GM20000 (cell line): ENCODE measurements at regions not wholly inside any gene's neighbourhood (a gene's known extent, or its start where the extent isn't known, plus 50 kb on each side); places are given as distances from the start of the nearest gene placed in this dataset.

Source experiments
- DNase-seq: peaks from one replicate; pipeline ENCODE4 v3.0.0; 2012; ENCODE audit warnings: low spot score
- TF ChIP-seq, protein P1 (sequence below): IDR thresholded peaks from 2 replicates; pipeline ENCODE4 v1.5.1; 2012; ENCODE audit warnings: mild to moderate bottlenecking, control low read depth; ENCODE audit errors: extremely low read depth, missing control alignments

DNA sequence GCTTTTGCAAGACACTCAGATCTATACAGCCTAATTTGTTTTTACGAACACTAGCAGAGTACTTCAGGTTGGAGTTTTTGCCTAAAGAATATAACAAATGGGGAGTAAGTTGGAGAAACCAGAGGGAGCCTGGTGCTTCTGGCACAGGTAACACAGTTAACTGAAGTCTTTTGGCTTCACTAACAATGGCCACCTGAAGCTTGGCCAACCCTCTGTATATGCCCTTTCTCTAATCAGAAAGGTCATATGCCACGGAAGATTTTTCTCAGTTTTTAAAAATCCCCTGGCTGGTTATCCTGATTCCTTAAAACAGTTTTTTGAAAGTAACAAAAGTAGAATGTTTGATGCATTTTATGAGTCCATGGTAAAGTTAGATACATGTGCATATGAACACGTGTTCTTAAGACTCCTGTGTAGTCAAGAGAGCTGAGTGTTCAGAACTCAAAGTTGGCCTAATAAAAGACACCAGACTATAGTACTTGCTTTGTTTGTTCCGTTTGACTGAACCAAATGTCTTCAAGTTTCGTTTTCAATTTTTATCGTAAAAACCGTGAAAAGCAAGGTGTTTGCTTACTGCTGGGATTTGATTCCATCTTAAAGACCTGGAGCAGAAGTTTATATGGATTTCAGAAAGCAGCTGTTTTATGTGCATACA is 137.5 kb downstream of the KCNRG start:
- peak; percentile 39 for DNase-seq
- TF ChIP-seq, protein P1, sequence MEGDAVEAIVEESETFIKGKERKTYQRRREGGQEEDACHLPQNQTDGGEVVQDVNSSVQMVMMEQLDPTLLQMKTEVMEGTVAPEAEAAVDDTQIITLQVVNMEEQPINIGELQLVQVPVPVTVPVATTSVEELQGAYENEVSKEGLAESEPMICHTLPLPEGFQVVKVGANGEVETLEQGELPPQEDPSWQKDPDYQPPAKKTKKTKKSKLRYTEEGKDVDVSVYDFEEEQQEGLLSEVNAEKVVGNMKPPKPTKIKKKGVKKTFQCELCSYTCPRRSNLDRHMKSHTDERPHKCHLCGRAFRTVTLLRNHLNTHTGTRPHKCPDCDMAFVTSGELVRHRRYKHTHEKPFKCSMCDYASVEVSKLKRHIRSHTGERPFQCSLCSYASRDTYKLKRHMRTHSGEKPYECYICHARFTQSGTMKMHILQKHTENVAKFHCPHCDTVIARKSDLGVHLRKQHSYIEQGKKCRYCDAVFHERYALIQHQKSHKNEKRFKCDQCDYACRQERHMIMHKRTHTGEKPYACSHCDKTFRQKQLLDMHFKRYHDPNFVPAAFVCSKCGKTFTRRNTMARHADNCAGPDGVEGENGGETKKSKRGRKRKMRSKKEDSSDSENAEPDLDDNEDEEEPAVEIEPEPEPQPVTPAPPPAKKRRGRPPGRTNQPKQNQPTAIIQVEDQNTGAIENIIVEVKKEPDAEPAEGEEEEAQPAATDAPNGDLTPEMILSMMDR, result no peak

DNA sequence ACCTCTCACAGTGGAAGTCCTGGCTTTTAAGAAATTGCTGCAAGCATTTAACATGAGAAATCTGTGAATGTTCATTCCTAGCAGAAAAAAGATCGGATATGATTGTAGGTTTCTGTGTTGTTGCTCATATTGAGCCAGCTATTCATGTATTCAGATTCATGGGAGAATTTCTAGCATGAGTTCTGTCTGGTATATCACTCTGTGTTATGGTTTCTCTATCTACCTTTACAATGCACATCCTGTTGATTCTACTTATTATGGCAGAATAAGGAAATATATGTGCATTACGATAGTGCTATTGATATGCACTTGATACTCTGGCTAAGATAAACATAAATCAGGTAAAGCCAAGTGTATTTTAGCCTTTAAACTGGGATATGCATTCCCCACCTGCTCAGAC is 138.2 kb downstream of the KCNRG start:
- TF ChIP-seq, protein P1, result no peak
- DNase-seq, result no peak

DNA sequence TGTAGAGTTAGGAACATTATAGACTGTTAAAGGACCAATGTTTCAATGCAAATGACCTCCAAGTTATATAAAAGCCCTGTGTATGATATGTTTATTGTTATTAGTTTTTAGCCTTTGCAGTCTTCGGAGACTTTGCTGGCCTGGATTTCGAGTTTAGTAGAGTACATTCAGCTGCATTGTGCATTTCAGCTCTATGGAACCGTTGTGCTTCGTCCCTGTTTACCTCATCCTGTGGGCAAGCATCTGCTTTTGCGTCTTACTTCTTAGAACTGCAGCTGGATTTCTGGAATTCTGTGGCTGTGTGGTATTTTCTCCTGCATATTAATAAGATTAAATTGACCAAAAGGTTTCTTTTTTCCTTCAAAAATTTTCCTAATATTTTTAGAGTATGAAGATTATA is 138.6 kb downstream of the KCNRG start:
- DNase-seq, result no peak
- TF ChIP-seq, protein P1, result no peak

DNA sequence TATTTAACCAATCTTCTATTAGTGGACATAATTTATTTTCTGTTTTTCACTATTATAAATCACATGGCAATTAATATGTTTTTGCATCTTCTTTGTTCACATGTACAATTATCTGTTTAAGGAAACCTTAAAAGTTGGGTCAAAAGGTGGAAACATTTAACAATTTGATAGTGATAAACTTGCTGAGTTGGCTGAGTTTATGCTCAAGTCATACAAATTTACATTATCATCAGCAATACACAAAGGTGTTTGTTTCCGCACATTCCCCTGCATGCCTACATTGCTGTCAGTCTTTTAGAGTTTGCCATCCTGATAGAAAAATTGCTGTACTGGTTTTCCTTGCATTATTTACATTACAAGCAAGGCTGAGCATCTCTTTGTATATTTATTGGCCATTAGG is 139.5 kb downstream of the KCNRG start:
- DNase-seq, result no peak
- TF ChIP-seq, protein P1, result no peak

DNA sequence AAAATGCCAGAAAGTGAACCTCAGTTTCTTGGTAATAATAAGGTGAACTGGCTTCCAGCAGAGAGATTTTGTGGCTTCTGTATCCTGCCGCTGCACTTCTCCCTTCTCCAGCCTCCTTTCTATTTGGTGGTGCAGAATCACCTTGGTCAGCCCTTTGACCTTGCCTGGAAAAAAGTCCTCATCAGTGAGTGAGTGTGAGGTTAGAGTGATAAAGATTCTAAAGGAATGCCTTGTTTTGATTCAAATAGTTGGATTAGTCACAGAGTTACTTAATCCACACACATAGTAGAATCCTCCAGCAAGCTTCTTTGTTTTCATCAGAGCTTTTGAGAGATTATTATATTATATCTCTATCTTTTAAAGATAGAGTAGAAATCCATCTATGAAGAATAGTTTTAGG is 140.9 kb downstream of the KCNRG start:
- no peak for DNase-seq
- TF ChIP-seq, protein P1, result no peak

DNA sequence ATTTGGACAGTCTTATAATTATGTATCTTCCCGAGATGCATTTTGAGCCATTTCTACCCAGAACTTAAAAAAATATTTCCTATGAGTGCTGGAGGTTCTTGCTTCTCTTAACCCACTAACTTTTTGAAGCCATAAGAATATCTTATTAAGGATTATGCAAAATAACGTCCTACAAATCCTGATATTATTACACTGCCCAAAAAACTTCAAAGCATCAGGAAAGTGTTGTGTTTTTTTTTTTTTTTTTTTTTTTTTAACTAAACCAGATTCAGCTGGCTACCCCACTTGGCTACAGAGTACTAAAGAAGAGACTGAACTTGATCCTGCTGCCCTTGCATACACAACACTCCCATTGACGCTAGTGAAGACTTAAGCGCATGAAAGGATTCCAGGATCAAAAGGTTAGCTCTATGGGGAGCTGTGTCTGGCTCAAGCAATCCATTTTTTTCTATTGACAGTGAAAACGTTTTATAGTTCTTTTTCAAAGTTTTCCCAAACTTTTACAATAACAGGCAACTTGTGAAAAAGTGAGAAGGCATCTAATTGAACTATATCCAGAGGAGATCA is 141.4 kb downstream of the KCNRG start:
- no peak for DNase-seq
- TF ChIP-seq, protein P1, result no peak

DNA sequence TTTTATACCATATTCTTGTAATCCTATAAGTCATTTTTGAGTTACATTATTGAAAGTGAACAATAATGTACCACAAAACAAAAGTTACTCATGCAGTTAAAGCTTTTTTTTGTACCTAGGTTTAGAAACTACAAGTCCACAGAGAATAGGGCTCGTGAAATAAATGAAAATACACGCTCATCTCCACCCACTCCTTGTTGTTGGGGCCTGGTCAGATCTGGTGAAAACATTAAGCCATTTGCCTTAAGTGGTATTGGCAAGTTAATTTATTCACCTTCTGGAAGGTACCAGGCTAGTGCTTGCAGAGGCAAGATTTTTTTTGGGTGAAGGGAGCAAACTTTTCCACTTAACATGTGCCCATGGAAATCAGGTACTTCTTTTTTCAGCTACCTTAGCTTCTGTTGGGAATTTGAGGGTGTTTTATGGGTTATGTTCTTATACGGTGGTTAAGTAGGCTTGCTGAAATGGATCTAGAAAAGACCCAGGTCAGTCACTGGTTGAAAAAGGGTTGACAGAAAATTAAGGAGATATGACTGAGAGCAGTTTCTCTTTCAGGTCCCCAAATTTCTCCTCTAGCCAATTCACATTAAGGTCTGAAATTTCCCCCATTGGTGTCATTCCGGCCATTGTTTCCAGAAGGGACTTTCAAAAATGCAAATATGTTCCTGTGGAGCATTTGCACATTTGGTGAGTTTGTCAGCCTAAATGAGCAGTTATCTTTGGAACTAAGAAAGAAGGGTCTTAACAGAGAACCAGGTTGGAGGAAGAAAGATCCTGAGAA is 143.3 kb downstream of the KCNRG start:
- TF ChIP-seq, protein P1, result no peak
- no peak for DNase-seq
